Ishikawa (cell line): ENCODE measurements at regions not wholly inside any gene's neighbourhood (a gene's known extent, or its start where the extent isn't known, plus 50 kb on each side); places are given as distances from the start of the nearest gene placed in this dataset.

Source experiments
- CEBPB ChIP-seq: IDR thresholded peaks from 2 replicates; pipeline ENCODE4 v1.6.1; 2012
- CREB1 ChIP-seq: IDR thresholded peaks from 2 replicates; pipeline ENCODE4 v1.6.1; 2012; ENCODE audit warnings: low read depth
- EGR1 ChIP-seq: IDR thresholded peaks from 2 replicates; pipeline ENCODE4 v1.6.1; 2012
- EP300 ChIP-seq: IDR thresholded peaks from 2 replicates; pipeline ENCODE4 v1.6.1; 2012; ENCODE audit warnings: borderline replicate concordance
- FOXM1 ChIP-seq: IDR thresholded peaks from 2 replicates; pipeline ENCODE4 v1.6.1; 2012; ENCODE audit warnings: low read depth, borderline replicate concordance
- MAX ChIP-seq: IDR thresholded peaks from 2 replicates; pipeline ENCODE4 v1.6.1; 2012
- NFIC ChIP-seq: IDR thresholded peaks from 2 replicates; pipeline ENCODE4 v1.6.1; 2012
- RAD21 ChIP-seq: IDR thresholded peaks from 2 replicates; pipeline ENCODE4 v1.6.1; 2012; ENCODE audit warnings: low read depth
- REST ChIP-seq: IDR thresholded peaks from 2 replicates; pipeline ENCODE4 v1.6.1; 2012; ENCODE audit warnings: low read depth, mild to moderate bottlenecking
- TAF1 ChIP-seq: IDR thresholded peaks from 2 replicates; pipeline ENCODE4 v1.6.1; 2012; ENCODE audit warnings: low read depth, mild to moderate bottlenecking
- TCF12 ChIP-seq: IDR thresholded peaks from 2 replicates; pipeline ENCODE4 v1.6.1; 2012; ENCODE audit warnings: low read depth
- TEAD4 ChIP-seq: IDR thresholded peaks from 2 replicates; pipeline ENCODE4 v1.6.1; 2012
- USF1 ChIP-seq: IDR thresholded peaks from 2 replicates; pipeline ENCODE4 v1.6.1; 2012
- YY1 ChIP-seq: IDR thresholded peaks from 2 replicates; pipeline ENCODE4 v1.6.1; 2012; ENCODE audit warnings: low read depth
- ZBTB7A ChIP-seq: IDR thresholded peaks from 2 replicates; pipeline ENCODE4 v1.6.1; 2012; ENCODE audit warnings: low read depth

GRCh38 chr3:126287171-126287535, 70.1 kb downstream of the KLF15 start:
- TF ChIP-seq ZBTB7A (0 out of 2 replicates have a peak, but pooled peaks have one; percentile 22), TAF1 (no peak)

- no peak for TF ChIP-seq CEBPB
- TF ChIP-seq NFIC: no peak
- no peak for TF ChIP-seq YY1
- no peak for TF ChIP-seq TAF1
- TF ChIP-seq RAD21: no peak
- no peak for TF ChIP-seq ZBTB7A
- TF ChIP-seq EGR1: no peak
- no peak for TF ChIP-seq EP300
- TF ChIP-seq TEAD4: no peak
- TF ChIP-seq REST: no peak
Observed at GRCh38 chr3:126285369-126285768, 71.8 kb downstream of the KLF15 start.

GRCh38 chr3:126284258-126284904, 72.8 kb downstream of the KLF15 start:
- no peak for TF ChIP-seq CREB1

- TF ChIP-seq USF1 (no peak), REST (no peak), TEAD4 (no peak), MAX (no peak), TAF1 (no peak), EP300 (no peak), TCF12 (no peak), ZBTB7A (no peak), CREB1 (no peak), FOXM1 (no peak), RAD21 (no peak), EGR1 (no peak), YY1 (no peak)
Observed at GRCh38 chr3:126279853-126280252, 77.4 kb downstream of the KLF15 start.

GRCh38 chr3:126277629-126278378, 79.4 kb downstream of the KLF15 start:
- TF ChIP-seq CEBPB (no peak), TAF1 (no peak), TEAD4 (no peak)

GRCh38 chr3:126275620-126275904, 81.6 kb downstream of the KLF15 start:
- TF ChIP-seq EP300 (no peak), REST (no peak), MAX (no peak), RAD21 (no peak), TAF1 (no peak), FOXM1 (no peak), TCF12 (no peak)
